Esophagus muscularis mucosa (tissue), 3 donors: ENCODE measurements at regions not wholly inside any gene's neighbourhood (a gene's known extent, or its start where the extent isn't known, plus 50 kb on each side); places are given as distances from the start of the nearest gene placed in this dataset.

Source experiments
- CTCF ChIP-seq, 3 experiments: fragments of 200-600 bp in 2 of 3; fragments of 450-650 bp in 1 of 3; sonication (generic) in 2 of 3; IDR thresholded peaks; one replicate each; pipeline ENCODE4 v1.5.1; 2017 to 2019; ENCODE audit warnings: antibody characterized with exemption in 3 of 3, mild to moderate bottlenecking in 2 of 3, moderate library complexity in 1 of 3
- EP300 ChIP-seq: sonication (generic); formaldehyde crosslinking; IDR thresholded peaks from one replicate; pipeline ENCODE4 v1.6.1; 2017; ENCODE audit warnings: antibody characterized with exemption

- TF ChIP-seq CTCF (IDR thresholded peaks at IDR 0.05) = no peak
- no peak for TF ChIP-seq EP300
Observed at GRCh38 chr14:27098451-27098850, 500.6 kb upstream of the NOVA1 start.
